ENCODE measurements at regions not wholly inside any gene's neighbourhood (a gene's known extent, or its start where the extent isn't known, plus 50 kb on each side); places are given as distances from the start of the nearest gene placed in this dataset.

- no peak for TF ChIP-seq CTCF (IDR thresholded peaks at IDR 0.05; ENCODE audit: low read depth, low read length, missing control alignments)
- H3K4me3 ChIP-seq (replicated peaks; ENCODE audit: low read depth, low read length): no peak overlapping the region
- no peak for DNase-seq (ENCODE audit: extremely low read depth, low read depth)
Observed at GRCh38 chr16:9337308-9338032, 246.0 kb downstream of the HAPSTR1 start.

- DNase-seq (ENCODE audit: extremely low read depth, low read depth): no peak
- H3K4me3 ChIP-seq (replicated peaks; ENCODE audit: low read depth, low read length): no peak overlapping the region
- no peak for TF ChIP-seq CTCF (IDR thresholded peaks at IDR 0.05; ENCODE audit: low read depth, low read length, missing control alignments)
Observed at GRCh38 chr16:9338068-9338467, 246.6 kb downstream of the HAPSTR1 start.

GRCh38 chr16:9338510-9338909 lies 247.1 kb downstream of the HAPSTR1 start:
- no peak for TF ChIP-seq CTCF (IDR thresholded peaks at IDR 0.05; ENCODE audit: low read depth, low read length, missing control alignments)
- no peak for DNase-seq (ENCODE audit: extremely low read depth, low read depth)
- H3K4me3 ChIP-seq (replicated peaks; ENCODE audit: low read depth, low read length): no peak overlapping the region

GRCh38 chr16:9340526-9341256 lies 249.2 kb downstream of the HAPSTR1 start:
- TF ChIP-seq CTCF (IDR thresholded peaks at IDR 0.05; ENCODE audit: low read depth, low read length, missing control alignments): no peak
- no peak overlapping the region for H3K4me3 ChIP-seq (replicated peaks; ENCODE audit: low read depth, low read length)
- no peak for DNase-seq (ENCODE audit: extremely low read depth, low read depth)

- DNase-seq (ENCODE audit: extremely low read depth, low read depth): no peak
- no peak overlapping the region for H3K4me3 ChIP-seq (replicated peaks; ENCODE audit: low read depth, low read length)
- TF ChIP-seq CTCF (IDR thresholded peaks at IDR 0.05; ENCODE audit: low read depth, low read length, missing control alignments): no peak
Observed at GRCh38 chr16:9343276-9343675, 251.8 kb downstream of the HAPSTR1 start.

GRCh38 chr16:9344508-9344907 lies 253.1 kb downstream of the HAPSTR1 start:
- H3K4me3 ChIP-seq (replicated peaks; ENCODE audit: low read depth, low read length): no peak overlapping the region
- DNase-seq (ENCODE audit: extremely low read depth, low read depth): no peak
- TF ChIP-seq CTCF (IDR thresholded peaks at IDR 0.05; ENCODE audit: low read depth, low read length, missing control alignments): no peak
